Keratinocyte (primary cell): ENCODE measurements at regions not wholly inside any gene's neighbourhood (a gene's known extent, or its start where the extent isn't known, plus 50 kb on each side); places are given as distances from the start of the nearest gene placed in this dataset.

ENCODE experiments used
- CTCF ChIP-seq, 3 experiments: IDR thresholded peaks in 1 of 3; conservative IDR thresholded peaks in 1 of 3; optimal IDR thresholded peaks in 1 of 3; 2 replicates in 2 of 3; 3 replicates in 1 of 3; pipeline versions ENCODE3 to v1.5.1; 2011; ENCODE audit warnings: low read length in 3 of 3, mild to moderate bottlenecking in 3 of 3, moderate library complexity in 2 of 3, control low read depth in 1 of 3, inconsistent platforms in 1 of 3; ENCODE audit not compliant: insufficient read depth in 2 of 3; ENCODE audit errors: extremely low read depth in 1 of 3
- EZH2 ChIP-seq: IDR thresholded peaks from one replicate; pipeline ENCODE4 v1.6.1; 2012; ENCODE audit warnings: inconsistent platforms, mild to moderate bottlenecking, low read length, moderate library complexity

GRCh38 chr2:103734911-103735310 is 973.1 kb downstream of the TMEM182 start:
- no peak for TF ChIP-seq CTCF (optimal IDR thresholded peaks at IDR 0.05 in 1 of 3, IDR thresholded peaks at IDR 0.05 in 1 of 3, conservative IDR thresholded peaks at IDR 0.05 in 1 of 3; ENCODE audit: extremely low read depth in 1 of 3, insufficient read depth in 2 of 3, low read length in 3 of 3)
- TF ChIP-seq EZH2 = no peak
